ENCODE measurements at regions not wholly inside any gene's neighbourhood (a gene's known extent, or its start where the extent isn't known, plus 50 kb on each side); places are given as distances from the start of the nearest gene placed in this dataset.

DNA sequence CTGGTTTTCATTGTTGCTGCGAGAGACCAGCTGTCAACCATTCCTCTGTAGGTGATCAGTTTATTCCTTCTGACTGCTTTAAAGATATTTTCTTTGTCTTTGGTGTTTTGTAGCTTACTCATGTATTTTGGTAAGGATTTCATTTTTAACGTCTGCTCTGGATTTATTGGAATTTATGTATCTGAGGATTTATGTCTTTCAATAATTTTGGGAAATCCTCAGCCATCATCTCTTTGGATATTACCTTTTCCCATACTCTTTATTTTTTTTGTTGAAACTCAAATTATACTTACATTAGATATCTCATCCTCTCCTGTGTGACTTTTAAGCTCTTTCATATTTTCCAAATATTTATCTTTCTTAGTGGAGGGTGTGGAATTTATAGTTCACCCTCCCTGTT, 62.7 kb upstream of the COL8A1 start:
- no peaks in the 10 kb centered on the region for H3K27me3 ChIP-seq (ENCODE audit: low read depth)
- H3K27ac ChIP-seq, result no peak overlapping the region
- no peaks in the 10 kb centered on the region for H3K36me3 ChIP-seq
- DNase-seq (no peak), ATAC-seq (no peak)
- H3K4me3 ChIP-seq, result no peak overlapping the region
- H3K4me1 ChIP-seq, result no peaks in the 10 kb centered on the region
- TF ChIP-seq, protein P1, sequence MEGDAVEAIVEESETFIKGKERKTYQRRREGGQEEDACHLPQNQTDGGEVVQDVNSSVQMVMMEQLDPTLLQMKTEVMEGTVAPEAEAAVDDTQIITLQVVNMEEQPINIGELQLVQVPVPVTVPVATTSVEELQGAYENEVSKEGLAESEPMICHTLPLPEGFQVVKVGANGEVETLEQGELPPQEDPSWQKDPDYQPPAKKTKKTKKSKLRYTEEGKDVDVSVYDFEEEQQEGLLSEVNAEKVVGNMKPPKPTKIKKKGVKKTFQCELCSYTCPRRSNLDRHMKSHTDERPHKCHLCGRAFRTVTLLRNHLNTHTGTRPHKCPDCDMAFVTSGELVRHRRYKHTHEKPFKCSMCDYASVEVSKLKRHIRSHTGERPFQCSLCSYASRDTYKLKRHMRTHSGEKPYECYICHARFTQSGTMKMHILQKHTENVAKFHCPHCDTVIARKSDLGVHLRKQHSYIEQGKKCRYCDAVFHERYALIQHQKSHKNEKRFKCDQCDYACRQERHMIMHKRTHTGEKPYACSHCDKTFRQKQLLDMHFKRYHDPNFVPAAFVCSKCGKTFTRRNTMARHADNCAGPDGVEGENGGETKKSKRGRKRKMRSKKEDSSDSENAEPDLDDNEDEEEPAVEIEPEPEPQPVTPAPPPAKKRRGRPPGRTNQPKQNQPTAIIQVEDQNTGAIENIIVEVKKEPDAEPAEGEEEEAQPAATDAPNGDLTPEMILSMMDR (IDR thresholded peaks at IDR 0.05), result no peak
- H3K9me3 ChIP-seq, result peaks cover 7% of the 10 kb centered on the region
- intact Hi-C loops (cut with DNase I), result no loop called here

GRCh38 chr3:99570061-99570460, 68.3 kb upstream of the COL8A1 start:
- intact Hi-C loops (cut with DNase I), result no loop called here
- ATAC-seq (no peak), DNase-seq (no peak)
- H3K27ac ChIP-seq, result no peak overlapping the region
- no peak overlapping the region for H3K4me3 ChIP-seq
- peaks cover 6% of the 10 kb centered on the region for H3K9me3 ChIP-seq
- no peaks in the 10 kb centered on the region for H3K36me3 ChIP-seq
- no peaks in the 10 kb centered on the region for H3K4me1 ChIP-seq
- no peaks in the 10 kb centered on the region for H3K27me3 ChIP-seq (ENCODE audit: low read depth)
- TF ChIP-seq, protein P1 (IDR thresholded peaks at IDR 0.05), result no peak

GRCh38 chr3:99568663-99569335, 69.6 kb upstream of the COL8A1 start:
- TF ChIP-seq, protein P1 (IDR thresholded peaks at IDR 0.05), result no peak
- ATAC-seq (no peak), DNase-seq (no peak)
- H3K36me3 ChIP-seq, result no peaks in the 10 kb centered on the region
- no peak overlapping the region for H3K4me3 ChIP-seq
- intact Hi-C loops (cut with DNase I), result no loop called here
- no peaks in the 10 kb centered on the region for H3K9me3 ChIP-seq
- H3K27me3 ChIP-seq (ENCODE audit: low read depth), result no peaks in the 10 kb centered on the region
- H3K27ac ChIP-seq, result no peak overlapping the region
- no peaks in the 10 kb centered on the region for H3K4me1 ChIP-seq

GRCh38 chr3:99565331-99565730, 73.1 kb upstream of the COL8A1 start:
- Histone ChIP-seq H3K27ac (no peak overlapping the region), H3K36me3 (no peaks in the 10 kb centered on the region), H3K27me3 (ENCODE audit: low read depth) (no peaks in the 10 kb centered on the region), H3K9me3 (no peaks in the 10 kb centered on the region), H3K4me3 (no peak overlapping the region), H3K4me1 (no peaks in the 10 kb centered on the region)
- no peak for ATAC-seq
- intact Hi-C loops (cut with DNase I), result no loop called here
- TF ChIP-seq, protein P1 (IDR thresholded peaks at IDR 0.05), result no peak
- no peak for DNase-seq

DNA sequence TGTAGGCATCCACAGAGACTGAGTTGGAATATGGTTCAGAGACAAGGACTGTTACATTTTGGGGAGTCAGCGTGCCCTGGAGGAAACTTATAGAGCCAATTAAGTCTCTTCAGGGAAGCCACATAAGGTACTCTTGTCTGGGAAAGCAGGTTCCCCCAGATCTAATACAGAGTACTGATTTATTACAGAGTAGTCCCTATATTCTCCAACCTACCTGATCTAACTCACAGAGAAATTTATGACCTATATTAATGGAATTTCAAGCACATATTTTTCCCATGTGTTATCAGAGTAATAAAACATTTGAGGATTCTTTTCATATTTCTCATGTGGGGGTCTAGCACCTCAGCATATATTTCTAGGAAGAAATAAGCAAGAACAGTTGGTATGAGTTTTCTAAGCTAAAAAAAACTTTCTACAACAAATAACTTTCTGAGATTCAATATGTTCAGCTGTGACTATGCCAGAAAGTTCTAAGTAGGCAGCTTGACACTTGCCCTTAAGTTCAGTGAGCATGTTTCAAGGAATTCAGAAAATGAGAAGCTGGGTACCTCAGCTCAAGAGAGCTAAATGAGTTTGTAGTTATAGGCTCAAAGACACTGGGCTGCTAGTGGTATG, 75.3 kb upstream of the COL8A1 start:
- DNase-seq (no peak), ATAC-seq (no peak)
- H3K27me3 ChIP-seq (ENCODE audit: low read depth), result no peaks in the 10 kb centered on the region
- H3K36me3 ChIP-seq, result no peaks in the 10 kb centered on the region
- intact Hi-C loops (cut with DNase I), result no loop called here
- H3K27ac ChIP-seq, result no peak overlapping the region
- H3K9me3 ChIP-seq, result no peaks in the 10 kb centered on the region
- TF ChIP-seq, protein P1 (IDR thresholded peaks at IDR 0.05), result no peak
- H3K4me1 ChIP-seq, result no peaks in the 10 kb centered on the region
- H3K4me3 ChIP-seq, result no peak overlapping the region
